ENCODE measurements at regions not wholly inside any gene's neighbourhood (a gene's known extent, or its start where the extent isn't known, plus 50 kb on each side); places are given as distances from the start of the nearest gene placed in this dataset.
"Not testable (repeated sequence)": the region's sequence is repeated elsewhere in the genome, so short reads cannot be mapped to it uniquely, and the experiment has no call there.

DNA sequence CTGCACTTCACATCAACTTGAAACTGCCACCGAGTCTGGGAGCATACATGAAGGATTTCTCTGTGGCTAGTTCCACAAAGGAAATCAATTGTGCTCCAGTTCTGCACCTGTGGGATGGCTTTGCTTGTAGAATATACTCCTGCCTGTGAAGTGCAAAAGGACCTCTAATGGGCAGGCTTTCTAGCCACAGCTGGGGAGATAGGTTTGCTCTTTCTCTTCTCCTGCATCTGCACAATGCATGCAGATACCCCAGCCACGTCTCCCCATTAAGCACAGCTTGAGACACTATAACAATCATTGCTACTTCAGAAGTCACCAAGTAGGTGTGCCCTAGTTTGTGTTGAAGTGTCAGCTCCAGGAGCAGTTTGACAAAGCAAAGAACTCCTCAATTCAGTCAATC, 364.6 kb downstream of the ZIC3 start:
- Histone ChIP-seq H3K4me1 (ENCODE audit: insufficient read depth, low read length) (no peaks in the 10 kb centered on the region), H3K4me2 (ENCODE audit: low read depth, low read length) (no peak overlapping the region), H4K20me1 (ENCODE audit: insufficient read depth, low read length) (no peaks in the 10 kb centered on the region), H3K27ac (ENCODE audit: extremely low read length, insufficient read depth, low read length) (no peak overlapping the region), H3K4me3 (replicated peaks in 1 of 3; ENCODE audit: insufficient read depth in 1 of 3, low read depth in 2 of 3, low read length in 3 of 3) (no peak overlapping the region), H2AFZ (ENCODE audit: low read length) (no peak overlapping the region), H3K79me2 (ENCODE audit: insufficient read depth, low read length) (no peaks in the 10 kb centered on the region), H3K27me3 (ENCODE audit: control insufficient read depth in 1 of 2, insufficient read depth in 2 of 2, low read length in 2 of 2) (no peaks in the 10 kb centered on the region), H3K9ac (ENCODE audit: insufficient read depth, low read depth, low read length) (no peak overlapping the region), H3K9me3 (ENCODE audit: low read length) (peaks cover 17% of the 10 kb centered on the region), H3K36me3 (replicated peaks in 1 of 2; ENCODE audit: control insufficient read depth in 1 of 2, insufficient read depth in 2 of 2, low read length in 2 of 2) (no peaks in the 10 kb centered on the region)
- POLR2A ChIA-PET = no interaction called here
- DNase-seq (ENCODE audit: low spot score) (no peak), FAIRE-seq (no peak), ATAC-seq (no peak)
- no TSS peak for BruUV-seq (replicated peaks)
- intact Hi-C loops (cut with micrococcal nuclease; ENCODE audit: unreplicated experiment) (no loop called here), in situ Hi-C loops (cut with HindIII; ENCODE audit: extremely low pct_ligation_motif_present, low pct_unique_long_range_greater_than_20kb) (no loop called here)
- CTCF ChIA-PET (ENCODE audit: low intra/inter-chr PET ratio, low total read pairs) = no interaction called here
- no CpG with 5 or more reads among the region's 2 CpGs for WGBS (ENCODE audit: low lambda C conversion rate)
- TF ChIP-seq NR2F2 (IDR thresholded peaks at IDR 0.05; ENCODE audit: borderline replicate concordance, low read depth) = no peak
- TF ChIP-seq TMF1 (CRISPR knock-in tag; IDR thresholded peaks at IDR 0.05; ENCODE audit: low read depth) = no peak
- no peak for TF ChIP-seq HMG20B (CRISPR knock-in tag; conservative IDR thresholded peaks at IDR 0.05)
- no peak for TF ChIP-seq ZNF496 (CRISPR knock-in tag; IDR thresholded peaks at IDR 0.05; ENCODE audit: insufficient replicate concordance)
- TF ChIP-seq, protein P1, sequence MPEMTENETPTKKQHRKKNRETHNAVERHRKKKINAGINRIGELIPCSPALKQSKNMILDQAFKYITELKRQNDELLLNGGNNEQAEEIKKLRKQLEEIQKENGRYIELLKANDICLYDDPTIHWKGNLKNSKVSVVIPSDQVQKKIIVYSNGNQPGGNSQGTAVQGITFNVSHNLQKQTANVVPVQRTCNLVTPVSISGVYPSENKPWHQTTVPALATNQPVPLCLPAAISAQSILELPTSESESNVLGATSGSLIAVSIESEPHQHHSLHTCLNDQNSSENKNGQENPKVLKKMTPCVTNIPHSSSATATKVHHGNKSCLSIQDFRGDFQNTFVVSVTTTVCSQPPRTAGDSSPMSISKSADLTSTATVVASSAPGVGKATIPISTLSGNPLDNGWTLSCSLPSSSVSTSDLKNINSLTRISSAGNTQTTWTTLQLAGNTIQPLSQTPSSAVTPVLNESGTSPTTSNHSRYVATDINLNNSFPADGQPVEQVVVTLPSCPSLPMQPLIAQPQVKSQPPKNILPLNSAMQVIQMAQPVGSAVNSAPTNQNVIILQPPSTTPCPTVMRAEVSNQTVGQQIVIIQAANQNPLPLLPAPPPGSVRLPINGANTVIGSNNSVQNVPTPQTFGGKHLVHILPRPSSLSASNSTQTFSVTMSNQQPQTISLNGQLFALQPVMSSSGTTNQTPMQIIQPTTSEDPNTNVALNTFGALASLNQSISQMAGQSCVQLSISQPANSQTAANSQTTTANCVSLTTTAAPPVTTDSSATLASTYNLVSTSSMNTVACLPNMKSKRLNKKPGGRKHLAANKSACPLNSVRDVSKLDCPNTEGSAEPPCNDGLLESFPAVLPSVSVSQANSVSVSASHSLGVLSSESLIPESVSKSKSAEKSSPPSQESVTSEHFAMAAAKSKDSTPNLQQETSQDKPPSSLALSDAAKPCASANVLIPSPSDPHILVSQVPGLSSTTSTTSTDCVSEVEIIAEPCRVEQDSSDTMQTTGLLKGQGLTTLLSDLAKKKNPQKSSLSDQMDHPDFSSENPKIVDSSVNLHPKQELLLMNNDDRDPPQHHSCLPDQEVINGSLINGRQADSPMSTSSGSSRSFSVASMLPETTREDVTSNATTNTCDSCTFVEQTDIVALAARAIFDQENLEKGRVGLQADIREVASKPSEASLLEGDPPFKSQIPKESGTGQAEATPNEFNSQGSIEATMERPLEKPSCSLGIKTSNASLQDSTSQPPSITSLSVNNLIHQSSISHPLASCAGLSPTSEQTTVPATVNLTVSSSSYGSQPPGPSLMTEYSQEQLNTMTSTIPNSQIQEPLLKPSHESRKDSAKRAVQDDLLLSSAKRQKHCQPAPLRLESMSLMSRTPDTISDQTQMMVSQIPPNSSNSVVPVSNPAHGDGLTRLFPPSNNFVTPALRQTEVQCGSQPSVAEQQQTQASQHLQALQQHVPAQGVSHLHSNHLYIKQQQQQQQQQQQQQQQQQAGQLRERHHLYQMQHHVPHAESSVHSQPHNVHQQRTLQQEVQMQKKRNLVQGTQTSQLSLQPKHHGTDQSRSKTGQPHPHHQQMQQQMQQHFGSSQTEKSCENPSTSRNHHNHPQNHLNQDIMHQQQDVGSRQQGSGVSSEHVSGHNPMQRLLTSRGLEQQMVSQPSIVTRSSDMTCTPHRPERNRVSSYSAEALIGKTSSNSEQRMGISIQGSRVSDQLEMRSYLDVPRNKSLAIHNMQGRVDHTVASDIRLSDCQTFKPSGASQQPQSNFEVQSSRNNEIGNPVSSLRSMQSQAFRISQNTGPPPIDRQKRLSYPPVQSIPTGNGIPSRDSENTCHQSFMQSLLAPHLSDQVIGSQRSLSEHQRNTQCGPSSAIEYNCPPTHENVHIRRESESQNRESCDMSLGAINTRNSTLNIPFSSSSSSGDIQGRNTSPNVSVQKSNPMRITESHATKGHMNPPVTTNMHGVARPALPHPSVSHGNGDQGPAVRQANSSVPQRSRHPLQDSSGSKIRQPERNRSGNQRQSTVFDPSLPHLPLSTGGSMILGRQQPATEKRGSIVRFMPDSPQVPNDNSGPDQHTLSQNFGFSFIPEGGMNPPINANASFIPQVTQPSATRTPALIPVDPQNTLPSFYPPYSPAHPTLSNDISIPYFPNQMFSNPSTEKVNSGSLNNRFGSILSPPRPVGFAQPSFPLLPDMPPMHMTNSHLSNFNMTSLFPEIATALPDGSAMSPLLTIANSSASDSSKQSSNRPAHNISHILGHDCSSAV (CRISPR knock-in tag; IDR thresholded peaks at IDR 0.05; ENCODE audit: borderline replicate concordance) = no peak
- TF ChIP-seq NFE2 (CRISPR knock-in tag; IDR thresholded peaks at IDR 0.05) = no peak

DNA sequence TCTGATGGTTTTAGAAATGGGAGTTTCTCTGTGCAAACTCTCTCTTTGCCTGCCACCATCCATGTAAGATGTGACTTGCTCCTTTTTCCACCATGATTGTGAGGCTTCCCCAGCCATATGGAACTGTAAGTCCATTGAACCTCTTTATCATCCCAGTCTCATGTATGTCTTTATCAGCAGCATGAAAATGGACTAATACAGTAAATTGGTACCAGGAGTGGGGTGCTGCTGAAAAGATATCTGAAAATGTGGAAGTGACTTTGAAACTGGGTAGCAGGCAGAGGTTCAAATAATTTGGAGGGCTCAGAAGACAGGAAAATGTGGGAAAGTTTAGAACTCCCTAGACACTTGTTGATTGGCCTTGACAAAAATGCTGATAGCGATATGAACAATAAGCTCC, 368.3 kb downstream of the ZIC3 start:
- in situ Hi-C loops (cut with HindIII; ENCODE audit: extremely low pct_ligation_motif_present, low pct_unique_long_range_greater_than_20kb); CTCF ChIA-PET (ENCODE audit: low intra/inter-chr PET ratio, low total read pairs); H3K79me2 ChIP-seq (ENCODE audit: insufficient read depth, low read length); H3K36me3 ChIP-seq (replicated peaks in 1 of 2; ENCODE audit: control insufficient read depth in 1 of 2, insufficient read depth in 2 of 2, low read length in 2 of 2); H3K4me3 ChIP-seq (replicated peaks in 1 of 3; ENCODE audit: insufficient read depth in 1 of 3, low read depth in 2 of 3, low read length in 3 of 3); H3K4me1 ChIP-seq (ENCODE audit: insufficient read depth, low read length); FAIRE-seq; POLR2A ChIA-PET; H3K4me2 ChIP-seq (ENCODE audit: low read depth, low read length); intact Hi-C loops (cut with micrococcal nuclease; ENCODE audit: unreplicated experiment); ATAC-seq; H3K27me3 ChIP-seq (ENCODE audit: control insufficient read depth in 1 of 2, insufficient read depth in 2 of 2, low read length in 2 of 2); H3K27ac ChIP-seq (ENCODE audit: extremely low read length, insufficient read depth, low read length); DNase-seq (ENCODE audit: low spot score); H2AFZ ChIP-seq (ENCODE audit: low read length); H3K9ac ChIP-seq (ENCODE audit: insufficient read depth, low read depth, low read length); H4K20me1 ChIP-seq (ENCODE audit: insufficient read depth, low read length); BruUV-seq (replicated peaks): not testable (repeated sequence)
- peaks cover 18% of the 10 kb centered on the region for H3K9me3 ChIP-seq (ENCODE audit: low read length)
- WGBS (ENCODE audit: low lambda C conversion rate) = 0% methylated on average over 1 of the region's 1 CpG
